Peyer's patch (tissue), 4 donors: ENCODE measurements at regions not wholly inside any gene's neighbourhood (a gene's known extent, or its start where the extent isn't known, plus 50 kb on each side); places are given as distances from the start of the nearest gene placed in this dataset.

Source experiments
- DNase-seq, 3 donors: peaks; one replicate each; pipeline ENCODE4 v3.0.0-alpha.2; 2017 to 2019
- H3K27ac ChIP-seq, 4 donors: fragments of 200-600 bp; sonication (generic); one replicate each; pipeline ENCODE4 v1.5.1; 2016 to 2019
- H3K27me3 ChIP-seq, 2 donors: fragments of 200-600 bp; sonication (generic); one replicate each; pipeline ENCODE4 v1.5.1; 2019
- H3K36me3 ChIP-seq, 3 donors: fragments of 200-600 bp; sonication (generic); one replicate each; pipeline ENCODE4 v1.5.1; 2016 to 2019
- H3K4me1 ChIP-seq, 4 donors: fragments of 200-600 bp; sonication (generic); one replicate each; pipeline ENCODE4 v1.5.1; 2016 to 2019
- H3K4me3 ChIP-seq, 4 donors: fragments of 200-600 bp; sonication (generic); 1 replicate in 3 of 4; 2 replicates in 1 of 4; pipeline ENCODE4 v1.5.1; 2016 to 2019; ENCODE audit warnings: mild to moderate bottlenecking in 1 of 4
- H3K9me3 ChIP-seq, 4 donors: fragments of 200-600 bp; sonication (generic); one replicate each; pipeline ENCODE4 v1.5.1; 2016 to 2019; ENCODE audit warnings: mild to moderate bottlenecking in 1 of 4
- POLR2A ChIP-seq, 2 donors: fragments of 450-650 bp; IDR thresholded peaks; one replicate each; pipeline ENCODE4 v1.5.1; 2017; ENCODE audit warnings: antibody characterized with exemption in 2 of 2, mild to moderate bottlenecking in 2 of 2, moderate library complexity in 2 of 2
- TF ChIP-seq, protein P1 (sequence below), 6 experiments: fragments of 450-650 bp in 4 of 6; fragments of 200-600 bp in 2 of 6; sonication (generic) in 1 of 6; IDR thresholded peaks; one replicate each; pipeline ENCODE4 v1.5.1; 2017 to 2019; ENCODE audit warnings: antibody characterized with exemption in 6 of 6, mild to moderate bottlenecking in 3 of 6, moderate library complexity in 1 of 6

DNA sequence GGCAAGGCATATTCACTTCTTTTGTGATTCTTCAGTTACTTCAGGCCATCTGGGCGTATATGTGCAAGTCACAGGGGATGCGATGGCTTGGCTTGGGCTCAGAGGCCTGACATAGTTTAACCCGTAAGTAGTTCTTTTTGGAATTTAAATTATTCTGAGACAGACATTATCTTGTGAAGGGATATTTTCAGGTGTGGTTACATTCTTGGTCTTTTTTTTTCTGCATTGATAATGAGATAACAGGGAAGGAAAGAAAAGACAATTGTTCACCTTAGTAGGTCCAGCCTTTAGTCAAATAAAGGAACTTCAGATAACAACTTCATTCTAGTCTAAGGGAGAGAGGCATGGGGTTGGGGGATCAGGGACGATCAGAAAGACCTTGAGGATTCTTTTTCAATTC is 74.8 kb downstream of the TEX13C start:
- Histone ChIP-seq H3K4me3 (no peak overlapping the region), H3K36me3 (no peaks in the 10 kb centered on the region), H3K4me1 (no peaks in the 10 kb centered on the region), H3K27ac (no peak overlapping the region), H3K9me3 (no peaks in the 10 kb centered on the region), H3K27me3 (no peaks in the 10 kb centered on the region)
- TF ChIP-seq, protein P1, sequence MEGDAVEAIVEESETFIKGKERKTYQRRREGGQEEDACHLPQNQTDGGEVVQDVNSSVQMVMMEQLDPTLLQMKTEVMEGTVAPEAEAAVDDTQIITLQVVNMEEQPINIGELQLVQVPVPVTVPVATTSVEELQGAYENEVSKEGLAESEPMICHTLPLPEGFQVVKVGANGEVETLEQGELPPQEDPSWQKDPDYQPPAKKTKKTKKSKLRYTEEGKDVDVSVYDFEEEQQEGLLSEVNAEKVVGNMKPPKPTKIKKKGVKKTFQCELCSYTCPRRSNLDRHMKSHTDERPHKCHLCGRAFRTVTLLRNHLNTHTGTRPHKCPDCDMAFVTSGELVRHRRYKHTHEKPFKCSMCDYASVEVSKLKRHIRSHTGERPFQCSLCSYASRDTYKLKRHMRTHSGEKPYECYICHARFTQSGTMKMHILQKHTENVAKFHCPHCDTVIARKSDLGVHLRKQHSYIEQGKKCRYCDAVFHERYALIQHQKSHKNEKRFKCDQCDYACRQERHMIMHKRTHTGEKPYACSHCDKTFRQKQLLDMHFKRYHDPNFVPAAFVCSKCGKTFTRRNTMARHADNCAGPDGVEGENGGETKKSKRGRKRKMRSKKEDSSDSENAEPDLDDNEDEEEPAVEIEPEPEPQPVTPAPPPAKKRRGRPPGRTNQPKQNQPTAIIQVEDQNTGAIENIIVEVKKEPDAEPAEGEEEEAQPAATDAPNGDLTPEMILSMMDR (IDR thresholded peaks at IDR 0.05), result no peak
- TF ChIP-seq POLR2A (IDR thresholded peaks at IDR 0.05), result no peak
- DNase-seq, result no peak

DNA sequence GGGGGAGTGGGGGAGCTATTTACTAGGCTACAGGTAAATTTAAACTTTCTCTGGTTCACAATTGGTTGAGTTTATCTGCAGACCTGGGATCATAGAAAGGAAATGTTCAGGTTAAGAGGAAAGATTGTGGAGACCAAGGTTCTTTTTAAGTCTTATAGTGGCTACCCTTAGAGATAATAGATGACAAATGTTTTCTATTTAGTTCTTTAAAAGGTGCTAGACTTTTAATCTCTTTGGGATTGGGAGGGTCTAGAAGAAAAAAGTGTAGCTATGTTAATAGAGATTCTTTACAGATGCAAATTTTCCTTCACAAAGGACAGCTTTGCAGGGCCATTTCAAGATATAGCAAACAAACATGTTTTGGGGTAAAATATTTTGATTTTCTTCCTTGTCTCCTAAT is 76.0 kb downstream of the TEX13C start:
- H3K36me3 ChIP-seq, result no peaks in the 10 kb centered on the region

DNA sequence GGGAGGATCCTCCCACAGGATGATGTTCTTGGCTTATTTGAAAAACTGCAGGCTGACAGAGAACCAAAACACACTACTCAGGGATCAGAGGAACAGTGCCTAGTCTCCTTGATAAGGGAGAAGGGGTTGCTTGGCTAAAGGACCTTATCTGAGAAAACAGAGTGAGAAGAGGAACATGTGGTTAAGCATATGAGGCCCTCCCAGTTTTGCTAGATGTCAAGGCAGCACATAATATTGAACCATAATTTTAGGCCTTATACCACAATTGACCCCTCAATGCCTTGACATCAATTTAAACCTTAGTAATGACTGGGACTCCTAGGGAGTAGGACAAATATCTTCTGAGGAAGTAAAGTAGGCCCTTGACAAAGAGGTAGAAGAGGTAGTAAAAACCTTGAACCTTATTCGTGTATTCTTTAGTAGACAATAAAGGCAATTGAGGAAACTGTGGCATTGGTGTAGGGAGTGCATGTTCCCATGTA is 79.3 kb downstream of the TEX13C start:
- no peak for TF ChIP-seq POLR2A (IDR thresholded peaks at IDR 0.05)
- TF ChIP-seq, protein P1 (IDR thresholded peaks at IDR 0.05), result no peak
- H3K4me3 ChIP-seq, result no peak overlapping the region
- no peaks in the 10 kb centered on the region for H3K36me3 ChIP-seq
- DNase-seq, result no peak
- no peak overlapping the region for H3K27ac ChIP-seq
- H3K9me3 ChIP-seq, result no peaks in the 10 kb centered on the region
- H3K4me1 ChIP-seq, result no peaks in the 10 kb centered on the region
- H3K27me3 ChIP-seq, result no peaks in the 10 kb centered on the region

More for the DNA sequence above, 76.0 kb downstream of the TEX13C start:
- no peaks in the 10 kb centered on the region for H3K9me3 ChIP-seq
- TF ChIP-seq, protein P1 (IDR thresholded peaks at IDR 0.05), result no peak
- TF ChIP-seq POLR2A (IDR thresholded peaks at IDR 0.05), result no peak
- no peak overlapping the region for H3K4me3 ChIP-seq
- DNase-seq, result no peak
- H3K27ac ChIP-seq, result no peak overlapping the region
- no peaks in the 10 kb centered on the region for H3K27me3 ChIP-seq
- no peaks in the 10 kb centered on the region for H3K4me1 ChIP-seq

DNA sequence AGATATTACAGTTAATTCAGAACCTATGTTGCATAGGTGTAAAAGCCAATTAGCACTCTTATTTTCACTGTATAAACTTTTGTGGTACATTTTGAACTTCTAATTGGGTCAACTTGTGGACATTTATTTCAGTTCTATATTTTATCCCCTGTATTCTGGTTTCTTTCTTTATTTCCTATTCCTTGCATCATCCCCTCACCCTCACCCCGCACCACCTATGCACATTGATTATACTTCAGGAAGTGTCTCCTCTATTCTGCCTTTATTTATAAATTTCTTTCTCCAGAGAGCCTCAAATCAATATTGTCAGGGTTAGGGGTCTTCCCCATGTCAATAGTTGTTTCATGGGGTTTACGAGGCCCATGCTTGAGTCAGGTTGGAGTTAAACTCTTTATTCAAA is 83.1 kb downstream of the TEX13C start:
- TF ChIP-seq POLR2A (IDR thresholded peaks at IDR 0.05), result no peak
- TF ChIP-seq, protein P1 (IDR thresholded peaks at IDR 0.05), result no peak
- no peaks in the 10 kb centered on the region for H3K36me3 ChIP-seq
- no peak for DNase-seq

DNA sequence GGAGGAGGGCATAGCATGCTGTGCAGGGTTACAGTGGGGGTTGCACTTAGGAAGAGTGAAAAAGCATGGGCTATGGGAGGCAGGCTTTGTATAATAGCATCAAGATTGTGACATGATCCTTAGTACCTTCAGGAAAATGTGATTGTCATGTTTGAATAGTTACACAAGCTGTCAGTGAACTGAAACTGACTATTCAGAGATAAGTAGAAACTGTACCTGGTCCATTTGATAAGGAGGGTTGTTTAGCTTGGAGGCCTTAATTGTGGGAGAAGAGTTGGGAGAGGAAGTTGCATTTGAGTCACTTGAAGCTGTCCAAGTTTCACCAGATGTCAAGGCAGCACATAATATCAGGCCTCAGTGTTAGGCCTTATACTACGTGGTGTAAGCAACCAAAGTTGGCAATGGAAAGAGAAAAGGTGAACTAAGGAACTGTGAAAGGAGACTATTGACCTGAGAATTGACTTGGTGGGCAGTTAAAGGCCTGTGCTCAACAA is 85.0 kb downstream of the TEX13C start:
- TF ChIP-seq POLR2A (IDR thresholded peaks at IDR 0.05), result no peak
- TF ChIP-seq, protein P1 (IDR thresholded peaks at IDR 0.05), result no peak
- Histone ChIP-seq H3K27me3 (no peaks in the 10 kb centered on the region), H3K4me1 (no peaks in the 10 kb centered on the region), H3K9me3 (no peaks in the 10 kb centered on the region), H3K4me3 (no peak overlapping the region), H3K27ac (no peak overlapping the region), H3K36me3 (no peaks in the 10 kb centered on the region)
- no peak for DNase-seq

More for the DNA sequence above, 83.1 kb downstream of the TEX13C start:
- Histone ChIP-seq H3K4me3 (no peak overlapping the region), H3K27ac (no peak overlapping the region), H3K9me3 (no peaks in the 10 kb centered on the region), H3K4me1 (no peaks in the 10 kb centered on the region), H3K27me3 (no peaks in the 10 kb centered on the region)

DNA sequence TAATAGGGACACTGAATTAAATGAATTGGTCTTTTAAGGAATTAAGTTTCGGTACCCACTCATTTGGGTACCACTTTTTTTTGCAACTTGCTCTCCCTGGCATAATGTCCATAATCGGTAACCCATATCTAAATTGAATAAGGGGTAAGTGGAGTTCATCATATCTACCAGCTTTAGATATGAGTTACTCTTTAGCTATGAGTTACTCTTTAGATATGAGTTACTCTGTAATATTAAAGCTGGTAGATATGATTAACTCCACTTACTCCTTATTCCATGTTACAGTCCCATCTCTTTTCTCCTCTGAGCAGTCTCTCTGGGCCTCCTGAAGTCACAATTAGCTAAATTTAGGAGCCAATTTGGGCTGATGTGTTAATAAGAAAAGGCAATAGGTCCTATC is 85.7 kb downstream of the TEX13C start:
- Histone ChIP-seq H3K9me3 (no peaks in the 10 kb centered on the region), H3K27ac (no peak overlapping the region), H3K4me1 (no peaks in the 10 kb centered on the region), H3K4me3 (no peak overlapping the region), H3K36me3 (no peaks in the 10 kb centered on the region), H3K27me3 (no peaks in the 10 kb centered on the region)
- TF ChIP-seq POLR2A (IDR thresholded peaks at IDR 0.05), result no peak
- TF ChIP-seq, protein P1 (IDR thresholded peaks at IDR 0.05), result no peak
- no peak for DNase-seq
